ENCODE measurements at regions not wholly inside any gene's neighbourhood (a gene's known extent, or its start where the extent isn't known, plus 50 kb on each side); places are given as distances from the start of the nearest gene placed in this dataset.

GRCh38 chr2:62374301-62375112 is 131.5 kb downstream of the TMEM17 start:
- ChIA-PET CTCF (no interaction called here), POLR2A (no interaction called here)
- Mint-ChIP-seq H3K4me1 (ENCODE audit: low read depth, unreplicated experiment) (peaks cover 8% of the 10 kb centered on the region), H3K27me3 (ENCODE audit: insufficient read depth, unreplicated experiment) (no peaks in the 10 kb centered on the region), H3K27ac (ENCODE audit: unreplicated experiment) (no peak overlapping the region), H3K36me3 (ENCODE audit: insufficient read depth, unreplicated experiment) (peaks cover 4% of the 10 kb centered on the region), H3K4me3 (ENCODE audit: unreplicated experiment) (no peak overlapping the region), H3K9me3 (ENCODE audit: unreplicated experiment) (peaks cover 30% of the 10 kb centered on the region)
- H3K4me3 ChIP-seq (ENCODE audit: low read depth, low read length) = no peak overlapping the region
- H3K36me3 ChIP-seq (ENCODE audit: control insufficient read depth, insufficient read depth, low read length) = no peaks in the 10 kb centered on the region
- H3K27me3 ChIP-seq (replicated peaks; ENCODE audit: control insufficient read depth, insufficient read depth, low read length) = no peaks in the 10 kb centered on the region
- no peak for TF ChIP-seq CTCF (IDR thresholded peaks at IDR 0.05; ENCODE audit: insufficient read depth in 1 of 2, low read depth in 1 of 2, low read length in 1 of 2, severe bottlenecking in 1 of 2, unreplicated experiment in 1 of 2)
- intact Hi-C loops (cut with micrococcal nuclease; ENCODE audit: unreplicated experiment) = no loop called here
- DNase-seq = no peak
- H3K9me3 ChIP-seq = peaks cover 17% of the 10 kb centered on the region
- H3K4me1 ChIP-seq = peaks cover 6% of the 10 kb centered on the region
- BruUV-seq (replicated peaks) = no TSS peak

DNA sequence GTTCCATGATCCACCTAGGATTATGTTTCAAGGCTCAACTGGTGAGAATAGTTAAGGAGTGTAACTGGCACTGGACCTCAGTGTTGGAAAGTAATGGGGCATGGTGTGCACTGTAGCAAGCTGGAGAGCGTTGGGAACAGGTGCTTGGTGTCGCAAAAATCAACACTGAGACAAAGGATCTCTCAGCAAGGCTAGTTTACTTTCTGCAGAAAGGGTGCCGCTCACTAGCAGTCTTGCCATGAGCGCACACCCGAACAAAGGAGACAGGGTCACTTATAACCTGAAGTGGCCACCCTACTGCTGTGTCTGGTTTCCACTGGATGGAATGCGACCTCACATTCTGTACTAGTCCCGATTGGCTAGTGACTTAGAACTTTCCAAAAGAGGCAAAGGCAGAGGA is 133.2 kb downstream of the TMEM17 start:
- H3K4me3 ChIP-seq (ENCODE audit: low read depth, low read length) = no peak overlapping the region
- intact Hi-C loops (cut with micrococcal nuclease; ENCODE audit: unreplicated experiment) = no loop called here
- H3K27ac Mint-ChIP-seq (ENCODE audit: unreplicated experiment) = no peak overlapping the region
- ChIA-PET CTCF (no interaction called here), POLR2A (no interaction called here)
- H3K4me1 ChIP-seq = peaks cover 9% of the 10 kb centered on the region
- H3K4me1 Mint-ChIP-seq (ENCODE audit: low read depth, unreplicated experiment) = peaks cover 9% of the 10 kb centered on the region
- H3K36me3 Mint-ChIP-seq (ENCODE audit: insufficient read depth, unreplicated experiment) = peaks cover 4% of the 10 kb centered on the region
- no peaks in the 10 kb centered on the region for H3K27me3 ChIP-seq (replicated peaks; ENCODE audit: control insufficient read depth, insufficient read depth, low read length)
- H3K9me3 ChIP-seq = peaks cover 17% of the 10 kb centered on the region
- DNase-seq = no peak
- no peak for TF ChIP-seq CTCF (IDR thresholded peaks at IDR 0.05; ENCODE audit: insufficient read depth in 1 of 2, low read depth in 1 of 2, low read length in 1 of 2, severe bottlenecking in 1 of 2, unreplicated experiment in 1 of 2)
- no peaks in the 10 kb centered on the region for H3K27me3 Mint-ChIP-seq (ENCODE audit: insufficient read depth, unreplicated experiment)
- BruUV-seq (replicated peaks) = no TSS peak
- H3K9me3 Mint-ChIP-seq (ENCODE audit: unreplicated experiment) = peaks cover 23% of the 10 kb centered on the region
- no peak overlapping the region for H3K4me3 Mint-ChIP-seq (ENCODE audit: unreplicated experiment)
- no peaks in the 10 kb centered on the region for H3K36me3 ChIP-seq (ENCODE audit: control insufficient read depth, insufficient read depth, low read length)

- no peak overlapping the region for H3K4me3 Mint-ChIP-seq (ENCODE audit: unreplicated experiment)
Observed at GRCh38 chr2:62370321-62371250, 135.4 kb downstream of the TMEM17 start.

More at GRCh38 chr2:62370321-62371250, 135.4 kb downstream of the TMEM17 start:
- Histone ChIP-seq H3K4me1 (peaks cover 15% of the 10 kb centered on the region), H3K27me3 (replicated peaks; ENCODE audit: control insufficient read depth, insufficient read depth, low read length) (no peaks in the 10 kb centered on the region), H3K9me3 (peaks cover 17% of the 10 kb centered on the region), H3K36me3 (ENCODE audit: control insufficient read depth, insufficient read depth, low read length) (no peaks in the 10 kb centered on the region), H3K4me3 (ENCODE audit: low read depth, low read length) (no peak overlapping the region)
- no peak for TF ChIP-seq CTCF (IDR thresholded peaks at IDR 0.05; ENCODE audit: insufficient read depth in 1 of 2, low read depth in 1 of 2, low read length in 1 of 2, severe bottlenecking in 1 of 2, unreplicated experiment in 1 of 2)
- peaks cover 13% of the 10 kb centered on the region for H3K9me3 Mint-ChIP-seq (ENCODE audit: unreplicated experiment)
- no peaks in the 10 kb centered on the region for H3K36me3 Mint-ChIP-seq (ENCODE audit: insufficient read depth, unreplicated experiment)
- POLR2A ChIA-PET = no interaction called here
- DNase-seq = no peak
- intact Hi-C loops (cut with micrococcal nuclease; ENCODE audit: unreplicated experiment) = no loop called here
- CTCF ChIA-PET = no interaction called here
- peaks cover 9% of the 10 kb centered on the region for H3K4me1 Mint-ChIP-seq (ENCODE audit: low read depth, unreplicated experiment)
- no peak overlapping the region for H3K27ac Mint-ChIP-seq (ENCODE audit: unreplicated experiment)
- no TSS peak for BruUV-seq (replicated peaks)
- no peaks in the 10 kb centered on the region for H3K27me3 Mint-ChIP-seq (ENCODE audit: insufficient read depth, unreplicated experiment)
